Neural progenitor cell (in vitro differentiated cells): ENCODE measurements at regions not wholly inside any gene's neighbourhood (a gene's known extent, or its start where the extent isn't known, plus 50 kb on each side); places are given as distances from the start of the nearest gene placed in this dataset.

Experiments used
- DNase-seq: peaks from one replicate; pipeline ENCODE4 v3.0.0-alpha.2; 2016; ENCODE audit warnings: low spot score
- H2AFZ ChIP-seq: fragments of 200-600 bp; sonication (generic); replicated peaks from 2 replicates; pipeline ENCODE4 v1.6.1; 2016; ENCODE audit warnings: antibody characterized with exemption
- H3F3A ChIP-seq: fragments of 200-600 bp; sonication (generic); 2 replicates; pipeline ENCODE4 v1.6.1; 2016; ENCODE audit warnings: antibody characterized with exemption, low read depth
- H3K27ac ChIP-seq: fragments of 200-600 bp; sonication (generic); 2 replicates; pipeline ENCODE4 v1.5.1; 2016; ENCODE audit warnings: mild to moderate bottlenecking
- H3K27me3 ChIP-seq: fragments of 200-600 bp; sonication (generic); 2 replicates; pipeline ENCODE4 v1.6.1; 2016; ENCODE audit warnings: mild to moderate bottlenecking, moderate library complexity
- H3K36me3 ChIP-seq: fragments of 200-600 bp; sonication (generic); 2 replicates; pipeline ENCODE4 v1.5.1; 2016
- H3K4me1 ChIP-seq: fragments of 200-600 bp; sonication (generic); 2 replicates; pipeline ENCODE4 v1.6.1; 2016; ENCODE audit warnings: mixed run types
- H3K4me2 ChIP-seq: fragments of 200-600 bp; sonication (generic); 2 replicates; pipeline ENCODE4 v1.6.1; 2016
- H3K4me3 ChIP-seq: fragments of 200-600 bp; sonication (generic); 2 replicates; pipeline ENCODE4 v1.5.1; 2016
- H3K79me2 ChIP-seq: fragments of 200-600 bp; sonication (generic); 2 replicates; pipeline ENCODE4 v1.6.1; 2016; ENCODE audit warnings: low read depth
- H3K9ac ChIP-seq: fragments of 200-600 bp; sonication (generic); 2 replicates; pipeline ENCODE4 v1.6.1; 2016
- H3K9me3 ChIP-seq: fragments of 200-600 bp; sonication (generic); 2 replicates; pipeline ENCODE4 v1.5.1; 2016; ENCODE audit warnings: low read depth
- H4K20me1 ChIP-seq: fragments of 200-600 bp; sonication (generic); 2 replicates; pipeline ENCODE4 v1.6.1; 2016; ENCODE audit warnings: low read depth
- H3K27ac Mint-ChIP-seq: 3 replicates; pipeline ENCODE4 v1.8.0; 2021; ENCODE audit warnings: mixed read lengths
- H3K27me3 Mint-ChIP-seq: 2 replicates; pipeline ENCODE4 v1.8.0; 2022; ENCODE audit warnings: low read depth, mild to moderate bottlenecking, inconsistent platforms, moderate library complexity, mixed read lengths; ENCODE audit not compliant: insufficient read depth
- H3K36me3 Mint-ChIP-seq: 3 replicates; pipeline ENCODE4 v1.8.0; 2021; ENCODE audit warnings: mixed read lengths
- H3K4me1 Mint-ChIP-seq: 3 replicates; pipeline ENCODE4 v1.8.0; 2021; ENCODE audit warnings: mixed read lengths
- H3K4me3 Mint-ChIP-seq: 3 replicates; pipeline ENCODE4 v1.8.0; 2021; ENCODE audit warnings: mild to moderate bottlenecking, moderate library complexity, mixed read lengths
- H3K9me3 Mint-ChIP-seq: 3 replicates; pipeline ENCODE4 v1.8.0; 2020; ENCODE audit warnings: mixed read lengths
- CTCF ChIP-seq: fragments of 200-600 bp; sonication (generic); IDR thresholded peaks from 2 replicates; pipeline ENCODE4 v1.5.1; 2017; ENCODE audit warnings: antibody characterized with exemption, mild to moderate bottlenecking
- EZH2 ChIP-seq: fragments of 200-600 bp; sonication (generic); IDR thresholded peaks from 2 replicates; pipeline ENCODE4 v1.6.1; 2017; ENCODE audit warnings: antibody characterized with exemption, mild to moderate bottlenecking, moderate library complexity
- EZH2phosphoT487 ChIP-seq: fragments of 200-600 bp; sonication (generic); IDR thresholded peaks from 2 replicates; pipeline ENCODE4 v1.6.1; 2017; ENCODE audit warnings: antibody characterized with exemption

GRCh38 chrX:98029861-98030260, 1146.2 kb downstream of the RPA4 start:
- Histone ChIP-seq H3F3A (no peaks in the 10 kb centered on the region), H3K4me3 (no peak overlapping the region), H2AFZ (no peak overlapping the region), H3K9ac (no peak overlapping the region), H3K9me3 (no peaks in the 10 kb centered on the region), H3K4me2 (no peak overlapping the region), H3K27me3 (no peaks in the 10 kb centered on the region), H3K79me2 (no peaks in the 10 kb centered on the region), H3K4me1 (no peaks in the 10 kb centered on the region), H3K27ac (no peak overlapping the region), H4K20me1 (no peaks in the 10 kb centered on the region), H3K36me3 (no peaks in the 10 kb centered on the region)
- no peak overlapping the region for H3K27ac Mint-ChIP-seq
- peaks cover 37% of the 10 kb centered on the region for H3K9me3 Mint-ChIP-seq
- no peaks in the 10 kb centered on the region for H3K4me1 Mint-ChIP-seq
- H3K27me3 Mint-ChIP-seq, result peaks cover 3% of the 10 kb centered on the region
- H3K4me3 Mint-ChIP-seq, result no peak overlapping the region
- H3K36me3 Mint-ChIP-seq, result peaks cover 3% of the 10 kb centered on the region
- DNase-seq, result no peak
- TF ChIP-seq EZH2phosphoT487 (no peak), CTCF (no peak), EZH2 (no peak)

DNA sequence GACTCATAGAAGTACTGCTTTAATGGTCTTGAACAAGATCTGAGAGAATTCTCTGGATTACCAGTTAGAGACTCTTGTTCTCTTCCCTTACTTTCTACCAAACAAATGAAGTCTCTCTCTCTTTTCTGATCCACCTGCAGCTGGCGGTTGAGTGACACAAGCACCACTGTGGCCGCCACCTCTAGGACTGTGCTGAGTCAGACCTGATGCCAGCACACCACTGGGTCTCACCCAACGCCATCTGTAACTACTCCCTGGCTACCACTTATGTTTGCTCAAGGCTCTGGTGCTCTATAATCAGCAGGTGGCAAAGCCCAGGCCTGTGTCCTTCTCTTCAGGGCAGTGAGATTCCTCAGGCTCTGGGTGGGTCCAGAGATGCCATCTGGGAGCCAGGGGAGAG, 1173.5 kb downstream of the RPA4 start:
- no peak for DNase-seq
- H3K4me2 ChIP-seq, result no peak overlapping the region
- H2AFZ ChIP-seq, result no peak overlapping the region
- H3K27me3 ChIP-seq, result no peaks in the 10 kb centered on the region
- Mint-ChIP-seq H3K36me3 (peaks cover 2% of the 10 kb centered on the region), H3K4me1 (no peaks in the 10 kb centered on the region), H3K4me3 (no peak overlapping the region), H3K9me3 (peaks cover 23% of the 10 kb centered on the region), H3K27ac (no peak overlapping the region), H3K27me3 (no peaks in the 10 kb centered on the region)
- H3K27ac ChIP-seq, result no peak overlapping the region
- no peak for TF ChIP-seq EZH2phosphoT487
- TF ChIP-seq EZH2, result no peak
- TF ChIP-seq CTCF, result no peak
- no peak overlapping the region for H3K9ac ChIP-seq
- peaks cover 3% of the 10 kb centered on the region for H3K36me3 ChIP-seq
- no peak overlapping the region for H3K4me3 ChIP-seq
- H3F3A ChIP-seq, result no peaks in the 10 kb centered on the region
- H3K4me1 ChIP-seq, result no peaks in the 10 kb centered on the region
- H3K79me2 ChIP-seq, result no peaks in the 10 kb centered on the region
- no peaks in the 10 kb centered on the region for H3K9me3 ChIP-seq
- no peaks in the 10 kb centered on the region for H4K20me1 ChIP-seq

DNA sequence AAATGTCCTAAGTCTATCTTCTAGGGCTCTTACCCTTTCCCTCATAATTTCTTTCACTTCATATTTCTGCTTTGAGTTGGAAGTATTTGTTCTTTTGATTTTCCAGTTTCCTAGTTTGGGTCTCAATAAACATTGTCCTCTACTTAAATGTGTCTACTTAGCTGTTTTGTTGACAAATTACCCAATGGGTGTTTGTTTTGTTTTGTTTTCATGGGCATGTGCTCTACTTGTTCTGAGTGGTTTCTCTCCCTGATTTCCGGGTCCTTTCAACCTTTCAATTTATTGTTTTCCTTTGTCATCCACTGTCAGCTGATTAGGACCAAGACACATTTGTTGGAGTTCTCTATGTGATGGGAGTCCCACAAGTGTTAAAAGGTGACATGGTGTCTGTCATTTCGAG, 1181.4 kb downstream of the RPA4 start:
- H3K4me3 ChIP-seq, result no peak overlapping the region
- H3K36me3 Mint-ChIP-seq, result no peaks in the 10 kb centered on the region

More for the DNA sequence above, 1181.4 kb downstream of the RPA4 start:
- Mint-ChIP-seq H3K27me3 (peaks cover 2% of the 10 kb centered on the region), H3K4me1 (peaks cover 17% of the 10 kb centered on the region), H3K4me3 (no peak overlapping the region), H3K9me3 (no peaks in the 10 kb centered on the region), H3K27ac (no peak overlapping the region)
- no peak overlapping the region for H3K4me2 ChIP-seq
- no peak for TF ChIP-seq EZH2
- no peak for TF ChIP-seq CTCF
- no peak for TF ChIP-seq EZH2phosphoT487
- H4K20me1 ChIP-seq, result no peaks in the 10 kb centered on the region
- H3K27ac ChIP-seq, result no peak overlapping the region
- H3K79me2 ChIP-seq, result no peaks in the 10 kb centered on the region
- no peaks in the 10 kb centered on the region for H3K36me3 ChIP-seq
- no peaks in the 10 kb centered on the region for H3F3A ChIP-seq
- H3K9me3 ChIP-seq, result no peaks in the 10 kb centered on the region
- no peak for DNase-seq
- no peaks in the 10 kb centered on the region for H3K27me3 ChIP-seq
- no peak overlapping the region for H3K9ac ChIP-seq
- no peak overlapping the region for H2AFZ ChIP-seq
- H3K4me1 ChIP-seq, result peaks cover 16% of the 10 kb centered on the region
